ENCODE measurements at regions not wholly inside any gene's neighbourhood (a gene's known extent, or its start where the extent isn't known, plus 50 kb on each side); places are given as distances from the start of the nearest gene placed in this dataset.

- no peak for DNase-seq (ENCODE audit: low read depth)
- H3K4me3 ChIP-seq (ENCODE audit: low read depth, low read length) = no peak overlapping the region
These were observed 647.6 kb upstream of the PKN2 start for GRCh38 chr1:88036345-88037014.

DNA sequence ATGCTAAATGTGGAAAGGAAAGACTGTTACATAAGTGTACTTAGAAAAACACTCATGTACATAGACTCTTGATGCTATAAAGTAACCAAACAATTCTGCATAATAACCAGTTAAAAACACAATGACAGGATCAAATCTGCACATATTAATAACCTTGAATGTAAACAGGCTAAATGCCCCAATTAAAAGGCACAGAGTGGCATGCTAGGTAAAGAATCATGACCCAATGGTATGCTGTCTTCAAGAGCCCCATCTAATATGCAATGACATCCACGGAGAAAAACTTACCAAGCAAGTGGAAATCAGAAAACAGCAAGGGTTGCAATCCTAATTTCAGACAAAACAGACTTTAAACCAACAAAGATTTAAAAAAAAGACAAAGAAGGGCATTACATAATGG, 644.8 kb upstream of the PKN2 start:
- no peak overlapping the region for H3K4me3 ChIP-seq (ENCODE audit: low read depth, low read length)
- DNase-seq (ENCODE audit: low read depth) = no peak
- TF ChIP-seq, protein P1, sequence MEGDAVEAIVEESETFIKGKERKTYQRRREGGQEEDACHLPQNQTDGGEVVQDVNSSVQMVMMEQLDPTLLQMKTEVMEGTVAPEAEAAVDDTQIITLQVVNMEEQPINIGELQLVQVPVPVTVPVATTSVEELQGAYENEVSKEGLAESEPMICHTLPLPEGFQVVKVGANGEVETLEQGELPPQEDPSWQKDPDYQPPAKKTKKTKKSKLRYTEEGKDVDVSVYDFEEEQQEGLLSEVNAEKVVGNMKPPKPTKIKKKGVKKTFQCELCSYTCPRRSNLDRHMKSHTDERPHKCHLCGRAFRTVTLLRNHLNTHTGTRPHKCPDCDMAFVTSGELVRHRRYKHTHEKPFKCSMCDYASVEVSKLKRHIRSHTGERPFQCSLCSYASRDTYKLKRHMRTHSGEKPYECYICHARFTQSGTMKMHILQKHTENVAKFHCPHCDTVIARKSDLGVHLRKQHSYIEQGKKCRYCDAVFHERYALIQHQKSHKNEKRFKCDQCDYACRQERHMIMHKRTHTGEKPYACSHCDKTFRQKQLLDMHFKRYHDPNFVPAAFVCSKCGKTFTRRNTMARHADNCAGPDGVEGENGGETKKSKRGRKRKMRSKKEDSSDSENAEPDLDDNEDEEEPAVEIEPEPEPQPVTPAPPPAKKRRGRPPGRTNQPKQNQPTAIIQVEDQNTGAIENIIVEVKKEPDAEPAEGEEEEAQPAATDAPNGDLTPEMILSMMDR (IDR thresholded peaks at IDR 0.05; ENCODE audit: insufficient read depth, low read depth, low read length, missing control alignments) = no peak

More at GRCh38 chr1:88036345-88037014, 647.6 kb upstream of the PKN2 start:
- TF ChIP-seq, protein P1 (IDR thresholded peaks at IDR 0.05; ENCODE audit: insufficient read depth, low read depth, low read length, missing control alignments) = no peak

DNA sequence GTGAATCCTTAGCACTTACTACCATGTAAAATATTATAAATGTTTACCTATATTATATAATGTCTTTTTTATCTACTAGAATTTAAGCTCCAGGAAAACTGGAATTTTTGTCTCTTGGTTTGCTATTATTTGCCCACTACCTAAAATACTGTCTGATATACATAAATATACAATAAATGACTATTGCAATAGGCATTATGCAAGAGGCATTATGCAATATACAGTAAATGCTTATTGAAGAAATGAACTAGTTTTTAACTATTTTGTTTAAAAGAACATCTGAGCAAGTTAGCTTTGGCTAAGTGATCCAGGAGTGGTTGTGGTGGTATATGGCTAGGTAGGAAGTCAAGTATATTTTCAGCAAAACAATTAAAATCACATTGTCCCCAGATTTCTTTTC, 640.2 kb upstream of the PKN2 start:
- H3K4me3 ChIP-seq (ENCODE audit: low read depth, low read length) = no peak overlapping the region
- TF ChIP-seq, protein P1 (IDR thresholded peaks at IDR 0.05; ENCODE audit: insufficient read depth, low read depth, low read length, missing control alignments) = no peak
- DNase-seq (ENCODE audit: low read depth) = no peak

DNA sequence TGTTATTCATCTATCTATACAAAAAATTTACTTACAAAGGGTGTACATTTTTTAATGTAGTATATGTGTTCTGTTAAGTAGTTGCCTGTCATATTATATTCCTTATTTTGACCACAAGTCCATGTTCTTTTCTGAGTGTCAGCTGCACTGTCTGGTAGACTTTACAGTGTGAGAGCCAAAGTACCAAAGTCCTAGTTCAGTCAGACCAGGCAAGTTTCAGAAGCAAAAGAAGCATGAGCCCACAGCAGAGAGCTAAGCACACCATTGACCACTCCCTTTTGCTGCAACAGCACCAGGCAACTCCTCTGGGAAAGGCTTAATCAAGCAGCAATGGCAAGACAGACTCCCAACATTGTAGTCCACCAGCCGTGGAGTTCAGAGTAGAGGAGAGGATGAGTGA, 631.9 kb upstream of the PKN2 start:
- TF ChIP-seq, protein P1 (IDR thresholded peaks at IDR 0.05; ENCODE audit: insufficient read depth, low read depth, low read length, missing control alignments) = no peak
- H3K4me3 ChIP-seq (ENCODE audit: low read depth, low read length) = no peak overlapping the region
- no peak for DNase-seq (ENCODE audit: low read depth)

GRCh38 chr1:88053065-88053464, 631.0 kb upstream of the PKN2 start:
- no peak for DNase-seq (ENCODE audit: low read depth)
- H3K4me3 ChIP-seq (ENCODE audit: low read depth, low read length) = no peak overlapping the region
- TF ChIP-seq, protein P1 (IDR thresholded peaks at IDR 0.05; ENCODE audit: insufficient read depth, low read depth, low read length, missing control alignments) = no peak

GRCh38 chr1:88056881-88057280, 627.2 kb upstream of the PKN2 start:
- DNase-seq (ENCODE audit: low read depth) = no peak
- no peak overlapping the region for H3K4me3 ChIP-seq (ENCODE audit: low read depth, low read length)
- TF ChIP-seq, protein P1 (IDR thresholded peaks at IDR 0.05; ENCODE audit: insufficient read depth, low read depth, low read length, missing control alignments) = no peak

- TF ChIP-seq, protein P1 (IDR thresholded peaks at IDR 0.05; ENCODE audit: insufficient read depth, low read depth, low read length, missing control alignments) = no peak
- no peak for DNase-seq (ENCODE audit: low read depth)
- no peak overlapping the region for H3K4me3 ChIP-seq (ENCODE audit: low read depth, low read length)
These were observed 625.9 kb upstream of the PKN2 start for GRCh38 chr1:88058205-88058604.
